ENCODE measurements at regions not wholly inside any gene's neighbourhood (a gene's known extent, or its start where the extent isn't known, plus 50 kb on each side); places are given as distances from the start of the nearest gene placed in this dataset.
"Not testable (repeated sequence)": the region's sequence is repeated elsewhere in the genome, so short reads cannot be mapped to it uniquely, and the experiment has no call there.

GRCh38 chr15:92803852-92804609, 96.1 kb upstream of the CHD2 start:
- peak; percentile 100 for DNase-seq (ENCODE audit: low read depth)

- DNase-seq (ENCODE audit: low read depth): not testable (repeated sequence)
Measured at GRCh38 chr15:92804610-92804936, 95.6 kb upstream of the CHD2 start.

DNA sequence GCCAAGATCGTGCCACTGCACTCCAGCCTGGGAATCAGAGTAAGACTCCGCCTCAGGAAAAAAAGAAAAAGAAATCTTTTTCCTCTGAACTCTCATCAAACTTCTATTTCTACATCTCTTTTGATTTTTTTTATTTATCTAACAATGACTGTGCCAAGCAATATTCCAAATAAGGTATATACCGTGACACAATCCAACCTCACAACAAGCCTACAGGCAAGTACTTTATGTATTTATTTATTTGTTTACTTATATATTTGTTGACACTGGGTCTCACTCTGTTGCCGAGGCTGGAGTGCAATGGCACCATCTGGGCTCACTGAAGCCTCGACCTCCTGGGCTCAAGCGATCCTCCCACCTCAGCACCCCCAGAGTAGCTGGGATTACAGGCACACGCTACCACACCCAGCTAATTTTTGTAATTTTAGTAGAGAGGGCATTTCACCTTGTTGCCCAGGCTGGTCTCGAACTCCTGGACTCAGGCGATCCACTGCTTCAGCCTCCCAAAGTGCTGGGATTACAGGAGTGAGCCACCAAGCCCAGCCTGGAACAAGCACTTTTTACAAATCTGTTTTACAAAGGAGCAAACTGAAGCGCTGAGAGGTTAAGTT, 94.9 kb upstream of the CHD2 start:
- DNase-seq (ENCODE audit: low read depth): no peak

DNA sequence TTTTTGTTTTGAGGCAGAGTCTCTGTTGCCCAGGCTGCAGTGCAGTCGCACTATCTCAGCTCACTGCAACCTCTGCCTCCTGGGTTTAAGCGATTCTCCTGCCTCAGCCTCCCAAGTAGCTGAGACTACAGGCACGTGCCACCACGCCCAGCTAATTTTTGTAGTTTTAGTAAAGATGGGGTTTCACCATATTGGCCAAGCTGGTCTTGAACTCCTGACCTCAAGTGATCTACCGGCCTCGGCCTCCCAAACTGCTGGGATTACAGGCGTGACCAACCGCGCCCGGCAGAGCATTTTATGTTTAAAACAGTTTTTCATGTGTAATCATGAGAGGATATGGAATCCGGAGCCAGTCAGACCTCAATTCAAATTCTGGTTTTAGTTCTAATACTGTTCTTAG, 94.0 kb upstream of the CHD2 start:
- not testable (repeated sequence) for DNase-seq (ENCODE audit: low read depth)

- DNase-seq (ENCODE audit: low read depth): no peak
Measured at GRCh38 chr15:92806763-92807162, 93.4 kb upstream of the CHD2 start.

- DNase-seq (ENCODE audit: low read depth): no peak
Measured at GRCh38 chr15:92807971-92808571, 92.1 kb upstream of the CHD2 start.

- DNase-seq (ENCODE audit: low read depth): no peak
Measured at GRCh38 chr15:92808598-92809063, 91.5 kb upstream of the CHD2 start.

DNA sequence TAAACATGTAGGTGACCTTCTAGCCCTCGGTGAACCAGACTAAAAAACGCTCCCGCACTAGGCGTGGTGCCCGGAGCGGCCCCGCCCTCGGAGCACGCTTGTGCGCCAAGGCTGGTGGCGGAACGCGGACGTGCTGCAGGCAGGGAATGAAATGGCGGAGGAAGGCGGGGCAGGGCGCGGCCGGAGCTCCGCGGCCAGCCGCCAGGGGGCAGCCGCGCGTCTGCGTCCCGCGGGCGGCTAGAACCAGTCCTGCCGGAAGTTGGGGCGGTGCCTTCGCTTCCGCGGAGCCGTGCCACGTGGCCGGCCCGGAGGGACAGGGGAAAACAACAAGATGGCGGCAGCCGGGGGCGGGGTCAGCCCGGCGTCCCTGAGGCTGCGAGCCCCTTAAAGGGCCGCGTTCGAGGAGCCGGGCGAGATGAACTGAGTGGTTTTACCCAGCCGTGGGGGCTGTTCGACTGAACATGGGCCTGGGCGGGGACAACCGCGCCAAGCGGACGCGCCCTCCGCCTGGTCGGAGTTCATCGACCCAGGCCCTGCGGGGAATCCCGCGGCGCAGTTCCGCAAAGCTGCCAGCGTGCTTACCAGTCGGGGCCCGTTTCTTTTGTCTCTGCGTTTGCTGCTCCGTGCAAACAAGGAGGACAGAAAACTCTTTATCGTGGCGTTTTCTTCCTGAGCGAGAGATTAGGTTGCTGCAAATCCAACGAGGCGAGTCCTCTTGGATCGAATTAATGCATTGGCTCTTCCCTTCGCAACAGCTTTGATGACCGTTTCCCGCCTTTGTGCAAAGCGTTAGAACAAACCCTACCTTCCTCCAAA, 90.9 kb upstream of the CHD2 start:
- peak; percentile 98 for DNase-seq (ENCODE audit: low read depth)

GRCh38 chr15:92809880-92810361, 90.2 kb upstream of the CHD2 start:
- DNase-seq (ENCODE audit: low read depth): no peak

DNA sequence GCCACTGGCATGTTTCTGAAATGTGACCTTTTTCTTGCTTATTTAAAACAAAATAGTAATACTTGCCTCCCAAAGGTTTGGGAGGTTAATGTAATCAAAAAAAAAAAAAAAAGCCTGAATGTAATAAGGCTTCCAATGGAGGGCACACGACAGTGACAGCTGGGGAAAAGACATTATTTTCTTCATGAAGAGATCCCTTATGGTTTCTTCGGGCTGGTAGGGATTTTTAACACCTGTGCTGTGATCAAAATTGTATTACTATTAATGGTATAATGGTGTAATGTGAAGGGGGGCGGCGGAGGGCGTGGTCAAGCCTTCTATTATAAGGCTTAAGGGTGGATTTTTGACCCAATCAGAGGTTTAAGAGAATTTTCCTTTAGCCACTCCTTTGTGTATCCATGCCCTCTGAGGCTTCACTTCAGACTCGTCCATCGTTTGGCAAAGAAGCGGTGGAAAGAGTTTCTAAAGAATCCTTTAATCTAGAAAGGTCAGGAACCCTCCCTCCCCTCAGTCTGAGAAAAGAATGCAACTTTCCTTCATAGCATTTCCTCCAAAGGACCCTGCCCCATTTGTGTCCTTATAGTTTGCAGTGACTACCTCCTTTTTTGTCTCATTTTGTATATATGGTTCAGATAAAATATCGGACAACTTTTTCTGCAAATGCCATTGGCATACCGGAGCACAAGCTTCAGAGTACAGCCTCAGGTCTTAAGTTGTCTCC, 89.5 kb upstream of the CHD2 start:
- no peak for DNase-seq (ENCODE audit: low read depth)

DNA sequence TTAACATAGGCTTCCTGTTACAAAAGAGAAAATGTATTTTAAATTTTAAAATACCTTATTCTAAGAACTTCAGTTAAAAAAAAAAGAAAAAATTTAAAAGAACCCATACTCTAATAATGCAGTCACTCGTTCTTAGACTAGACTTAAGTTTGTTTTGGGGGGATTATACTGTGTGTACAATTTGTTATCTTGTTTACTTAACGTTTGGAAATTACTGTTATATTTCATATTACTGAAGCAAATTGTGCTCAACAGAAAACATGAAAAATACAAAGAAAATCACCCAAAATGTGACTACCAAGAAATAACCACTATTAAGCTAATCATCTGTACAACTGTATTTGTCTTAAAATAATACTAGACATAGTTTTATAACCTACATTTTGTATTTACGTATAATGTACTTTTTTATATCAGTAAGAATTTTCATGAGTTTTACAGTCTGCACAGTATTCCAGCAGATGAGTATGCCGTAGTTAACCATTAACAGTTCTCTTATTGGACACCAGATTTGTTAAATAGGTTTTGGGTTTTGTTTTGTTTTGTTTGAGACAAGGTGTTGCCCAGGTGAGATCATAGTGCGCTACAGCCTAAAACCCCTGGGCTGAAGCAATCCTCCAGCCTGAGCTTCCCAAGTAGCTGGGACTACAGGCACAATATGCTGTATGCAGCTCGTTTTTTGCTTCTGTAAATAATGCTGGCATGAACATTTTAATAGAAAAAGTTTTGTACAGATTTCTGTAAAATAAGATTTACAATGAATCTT, 88.8 kb upstream of the CHD2 start:
- DNase-seq (ENCODE audit: low read depth): no peak

DNA sequence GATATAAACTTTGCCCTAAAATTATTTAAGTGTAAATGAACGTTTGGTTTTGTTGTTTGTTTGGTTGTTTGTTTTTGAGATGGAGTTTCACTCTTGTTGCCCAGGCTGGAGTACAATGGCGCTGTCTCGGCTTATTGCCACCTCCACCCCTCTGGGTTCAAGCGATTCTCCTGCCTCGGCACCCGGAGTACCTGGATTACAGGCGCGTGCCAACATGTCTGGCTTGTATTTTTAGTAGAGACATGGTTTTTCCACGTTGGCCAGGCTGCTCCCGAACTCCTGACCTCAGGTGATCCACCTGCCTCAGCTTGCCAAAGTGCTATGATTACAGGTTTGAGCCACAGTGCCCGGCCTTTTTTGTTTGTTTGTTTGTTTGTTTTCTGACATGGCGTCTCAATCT, 87.9 kb upstream of the CHD2 start:
- no peak for DNase-seq (ENCODE audit: low read depth)

DNA sequence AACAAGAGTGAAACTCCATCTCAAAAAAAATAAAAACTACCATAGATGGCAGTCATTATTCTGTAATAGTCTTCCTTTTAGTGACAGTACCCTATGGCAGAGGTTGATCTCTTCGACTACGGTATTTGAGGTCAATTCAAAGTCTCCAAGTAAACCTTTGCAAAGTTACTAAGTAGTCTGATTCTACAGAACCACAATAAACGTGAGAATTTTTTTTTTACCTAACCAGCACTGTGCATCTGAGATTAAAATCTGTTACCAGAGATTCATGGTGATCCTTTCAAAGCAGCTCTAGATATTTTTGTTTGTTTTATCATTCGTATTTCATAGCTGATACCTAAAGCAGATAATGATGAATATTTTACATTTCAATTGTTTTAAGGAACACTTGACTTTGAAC, 86.6 kb upstream of the CHD2 start:
- DNase-seq (ENCODE audit: low read depth): no peak

- DNase-seq (ENCODE audit: low read depth): no peak
Measured at GRCh38 chr15:92817339-92817886, 82.7 kb upstream of the CHD2 start.

GRCh38 chr15:92818651-92819277, 81.4 kb upstream of the CHD2 start:
- no peak for DNase-seq (ENCODE audit: low read depth)

GRCh38 chr15:92819278-92820235, 80.6 kb upstream of the CHD2 start:
- no peak for DNase-seq (ENCODE audit: low read depth)

- peak; percentile 94 for DNase-seq (ENCODE audit: low read depth)
Measured at GRCh38 chr15:92820236-92821021, 79.7 kb upstream of the CHD2 start.
